Esophagus squamous epithelium (tissue), 5 donors: ENCODE measurements at regions not wholly inside any gene's neighbourhood (a gene's known extent, or its start where the extent isn't known, plus 50 kb on each side); places are given as distances from the start of the nearest gene placed in this dataset.

Source experiments
- DNase-seq: peaks from one replicate; lab custom pipeline; 2025; lab: John Stamatoyannopoulos, UW
- H3K27ac ChIP-seq, 4 donors: fragments of 200-600 bp; sonication (generic); one replicate each; pipeline ENCODE4 v1.5.1; 2016 to 2019; ENCODE audit warnings: mild to moderate bottlenecking in 1 of 4
- H3K27me3 ChIP-seq, 4 donors: fragments of 200-600 bp; sonication (generic); 1 replicate in 3 of 4; 2 replicates in 1 of 4; pipeline versions ENCODE4 v1.5.1 to v1.6.0; 2017 to 2021; ENCODE audit warnings: antibody characterized with exemption in 1 of 4
- H3K36me3 ChIP-seq, 3 donors: fragments of 200-600 bp; sonication (generic); one replicate each; pipeline ENCODE4 v1.5.1; 2016 to 2019
- H3K4me1 ChIP-seq, 3 donors: fragments of 200-600 bp; sonication (generic); one replicate each; pipeline ENCODE4 v1.5.1; 2017 to 2019
- H3K4me3 ChIP-seq, 4 donors: fragments of 200-600 bp; sonication (generic); 1 replicate in 3 of 4; 2 replicates in 1 of 4; pipeline ENCODE4 v1.5.1; 2016 to 2019; ENCODE audit warnings: mild to moderate bottlenecking in 2 of 4, moderate library complexity in 1 of 4
- H3K9me3 ChIP-seq, 3 donors: fragments of 200-600 bp; sonication (generic); one replicate each; pipeline ENCODE4 v1.5.1; 2016 to 2019
- POLR2A ChIP-seq, 4 donors: fragments of 450-650 bp; IDR thresholded peaks; one replicate each; pipeline ENCODE4 v1.6.1; 2017; ENCODE audit warnings: antibody characterized with exemption in 4 of 4, mild to moderate bottlenecking in 4 of 4, moderate library complexity in 3 of 4
- WGBS, 2 donors: methylation state at CpG; one replicate each; pipeline ENCODE4 v1.1.5; 2018; 5-methylcytosine and 5-hydroxymethylcytosine counted together
- intact Hi-C: fragments of 100-400 bp; cut with DNase I; formaldehyde crosslinking; loops from one replicate; pipeline ENCODE4 v1.15.0; 2022
- TF ChIP-seq, protein P1 (sequence below), 6 experiments: fragments of 450-650 bp in 4 of 6; fragments of 200-600 bp in 2 of 6; sonication (generic) in 2 of 6; IDR thresholded peaks; one replicate each; pipeline ENCODE4 v1.5.1; 2016 to 2019; ENCODE audit warnings: antibody characterized with exemption in 6 of 6, mild to moderate bottlenecking in 4 of 6, moderate library complexity in 4 of 6
- donor health status: DM: yes; HTN: yes; CAD: no.

DNA sequence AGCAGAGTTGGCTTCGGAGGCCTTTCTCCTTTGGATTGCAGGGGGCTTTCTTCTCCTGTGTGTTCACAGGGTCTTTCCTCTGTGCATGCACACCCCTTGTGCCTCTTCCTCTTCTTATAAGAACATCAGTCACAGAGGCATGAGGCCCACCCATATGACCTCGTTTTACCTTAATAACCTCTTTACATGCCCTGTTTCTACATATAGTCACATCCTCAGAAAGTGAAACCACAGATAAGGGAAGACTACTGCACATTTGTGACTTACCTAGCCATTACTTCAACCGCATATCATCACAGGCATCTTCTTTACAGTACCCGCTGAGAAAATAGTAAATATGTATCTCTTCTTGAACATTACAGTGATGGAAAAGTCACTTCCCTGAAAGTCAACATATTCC, 204.9 kb upstream of the TARS1 start:
- H3K9me3 ChIP-seq: no peaks in the 10 kb centered on the region
- TF ChIP-seq, protein P1, sequence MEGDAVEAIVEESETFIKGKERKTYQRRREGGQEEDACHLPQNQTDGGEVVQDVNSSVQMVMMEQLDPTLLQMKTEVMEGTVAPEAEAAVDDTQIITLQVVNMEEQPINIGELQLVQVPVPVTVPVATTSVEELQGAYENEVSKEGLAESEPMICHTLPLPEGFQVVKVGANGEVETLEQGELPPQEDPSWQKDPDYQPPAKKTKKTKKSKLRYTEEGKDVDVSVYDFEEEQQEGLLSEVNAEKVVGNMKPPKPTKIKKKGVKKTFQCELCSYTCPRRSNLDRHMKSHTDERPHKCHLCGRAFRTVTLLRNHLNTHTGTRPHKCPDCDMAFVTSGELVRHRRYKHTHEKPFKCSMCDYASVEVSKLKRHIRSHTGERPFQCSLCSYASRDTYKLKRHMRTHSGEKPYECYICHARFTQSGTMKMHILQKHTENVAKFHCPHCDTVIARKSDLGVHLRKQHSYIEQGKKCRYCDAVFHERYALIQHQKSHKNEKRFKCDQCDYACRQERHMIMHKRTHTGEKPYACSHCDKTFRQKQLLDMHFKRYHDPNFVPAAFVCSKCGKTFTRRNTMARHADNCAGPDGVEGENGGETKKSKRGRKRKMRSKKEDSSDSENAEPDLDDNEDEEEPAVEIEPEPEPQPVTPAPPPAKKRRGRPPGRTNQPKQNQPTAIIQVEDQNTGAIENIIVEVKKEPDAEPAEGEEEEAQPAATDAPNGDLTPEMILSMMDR (IDR thresholded peaks at IDR 0.05): no peak
- no peak for TF ChIP-seq POLR2A (IDR thresholded peaks at IDR 0.05)
- WGBS, 2 donors: 79 to 82% methylated on average over 4 of the region's 4 CpGs
- no peak overlapping the region for H3K4me3 ChIP-seq
- H3K27ac ChIP-seq: no peak overlapping the region
- DNase-seq: no peak
- H3K36me3 ChIP-seq: no peaks in the 10 kb centered on the region
- intact Hi-C loops: no loop called here
- no peaks in the 10 kb centered on the region for H3K27me3 ChIP-seq
- H3K4me1 ChIP-seq: no peaks in the 10 kb centered on the region

DNA sequence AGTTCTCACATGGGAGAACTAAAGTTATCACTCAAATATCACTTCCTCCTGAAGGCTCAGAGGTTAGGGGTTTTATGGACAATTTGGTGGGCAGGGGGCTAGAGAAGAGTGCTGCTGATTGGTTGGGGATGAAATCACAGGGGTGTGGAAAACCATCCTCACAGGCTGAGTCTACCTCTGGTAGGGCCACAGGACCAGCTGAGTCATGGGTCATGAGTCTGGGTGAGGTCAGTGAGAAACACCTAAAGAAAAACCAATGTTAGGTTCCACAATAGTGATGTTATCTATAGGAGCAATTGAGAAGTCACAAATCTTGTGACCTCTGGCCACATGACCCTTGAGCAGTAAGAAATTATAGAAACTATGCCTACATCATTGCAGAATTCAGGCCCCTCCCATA, 203.3 kb upstream of the TARS1 start:
- Histone ChIP-seq H3K27ac (no peak overlapping the region), H3K27me3 (no peaks in the 10 kb centered on the region), H3K4me1 (peaks cover 0 to 3% (median 0%) of the 10 kb centered on the region in 3 donors), H3K9me3 (no peaks in the 10 kb centered on the region), H3K36me3 (no peaks in the 10 kb centered on the region), H3K4me3 (no peak overlapping the region)
- TF ChIP-seq, protein P1 (IDR thresholded peaks at IDR 0.05): no peak
- no peak for TF ChIP-seq POLR2A (IDR thresholded peaks at IDR 0.05)
- no peak for DNase-seq
- intact Hi-C loops: no loop called here

DNA sequence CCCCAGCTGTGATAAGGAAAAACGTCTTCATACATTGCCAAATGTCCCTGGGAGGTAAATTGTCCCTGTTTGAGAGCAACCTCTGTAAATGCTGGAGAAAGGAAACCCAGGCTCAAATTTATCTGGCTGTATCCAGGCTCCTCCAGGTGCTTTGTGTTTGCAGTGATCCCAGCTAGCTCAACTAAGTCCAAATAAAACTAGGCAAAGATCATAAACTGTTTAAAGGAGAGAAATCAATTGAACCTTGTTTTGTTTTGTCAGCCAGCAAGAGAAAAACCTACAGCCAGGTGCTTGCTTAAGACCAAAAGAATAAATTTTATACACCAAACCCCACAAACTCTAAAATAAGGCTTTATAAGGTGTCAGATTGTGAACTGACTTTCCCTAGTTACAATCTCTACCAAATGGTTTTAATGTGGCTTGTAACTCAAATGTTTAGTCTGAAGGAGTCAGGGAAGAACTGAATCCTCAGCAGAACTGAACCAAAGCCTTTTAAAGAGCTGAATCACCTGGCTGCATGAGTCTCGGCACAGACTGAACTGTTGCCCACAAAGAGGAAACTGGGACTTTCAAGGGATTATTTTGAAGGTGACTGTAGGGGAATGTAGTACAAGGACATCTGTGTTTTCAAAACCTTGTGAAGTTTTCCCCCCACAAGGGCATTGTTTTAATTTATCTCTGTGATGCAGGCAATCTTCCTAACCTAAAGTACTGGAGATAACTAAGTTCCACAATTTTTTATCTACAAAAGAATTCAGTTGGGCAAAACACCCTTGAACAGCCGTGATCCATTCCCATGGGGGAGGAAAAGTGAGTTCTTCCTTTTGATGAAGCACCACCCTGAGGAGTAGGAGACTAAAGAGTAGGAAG, 201.7 kb upstream of the TARS1 start:
- H3K9me3 ChIP-seq: no peaks in the 10 kb centered on the region
- TF ChIP-seq, protein P1 (IDR thresholded peaks at IDR 0.05): no peak
- no peak for TF ChIP-seq POLR2A (IDR thresholded peaks at IDR 0.05)
- H3K36me3 ChIP-seq: no peaks in the 10 kb centered on the region
- intact Hi-C loops: no loop called here
- peaks cover 0 to 3% (median 0%) of the 10 kb centered on the region in 3 donors for H3K4me1 ChIP-seq
- WGBS, 2 donors: 43 to 45% methylated on average over 3 of the region's 3 CpGs
- H3K4me3 ChIP-seq: no peak overlapping the region
- H3K27me3 ChIP-seq: no peaks in the 10 kb centered on the region
- no peak for DNase-seq
- no peak overlapping the region for H3K27ac ChIP-seq

DNA sequence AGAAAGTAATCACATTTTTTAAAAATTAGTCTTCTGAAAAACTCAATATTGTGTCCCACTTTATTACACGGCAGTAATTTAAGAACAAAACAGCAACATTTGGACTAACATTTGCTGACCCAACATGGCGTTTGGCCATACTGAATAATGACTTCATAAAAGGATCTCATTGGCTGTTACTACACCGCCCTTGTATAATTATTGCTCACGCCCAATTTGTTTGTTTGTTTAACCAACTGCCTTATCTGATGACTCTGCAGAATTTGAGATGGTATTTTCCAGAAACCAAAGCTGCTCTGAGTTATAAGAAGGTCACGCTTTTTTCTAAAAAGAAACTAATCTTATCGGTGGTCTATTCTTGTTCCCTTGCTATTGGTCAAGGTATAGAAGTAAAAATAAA, 200.2 kb upstream of the TARS1 start:
- WGBS, 2 donors: 83 to 85% methylated on average over 6 of the region's 6 CpGs
- Histone ChIP-seq H3K4me1 (peaks cover 0 to 3% (median 0%) of the 10 kb centered on the region in 3 donors), H3K36me3 (no peaks in the 10 kb centered on the region), H3K9me3 (no peaks in the 10 kb centered on the region), H3K27me3 (no peaks in the 10 kb centered on the region), H3K4me3 (no peak overlapping the region), H3K27ac (no peak overlapping the region)
- no peak for DNase-seq
- TF ChIP-seq POLR2A (IDR thresholded peaks at IDR 0.05): no peak
- TF ChIP-seq, protein P1 (IDR thresholded peaks at IDR 0.05): no peak
- intact Hi-C loops: no loop called here

DNA sequence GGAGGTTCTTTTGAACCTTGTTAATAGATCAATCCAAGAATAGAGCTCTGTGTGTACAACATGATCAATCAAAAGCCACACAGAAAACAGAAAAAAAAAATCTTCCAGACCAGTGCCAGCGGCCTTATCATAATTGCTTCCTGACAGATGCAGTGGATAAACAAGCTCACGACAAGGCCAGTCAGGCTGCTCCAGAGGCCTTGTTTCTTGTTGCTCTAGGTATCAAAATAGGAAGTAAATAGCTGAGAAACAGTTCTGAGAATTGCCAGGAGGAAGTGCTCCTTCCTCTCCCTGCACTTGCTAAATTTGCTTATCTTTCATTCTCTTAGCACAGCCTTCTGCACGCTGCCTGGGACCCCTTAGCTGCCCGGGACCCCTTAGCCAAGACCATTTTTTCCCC, 199.0 kb upstream of the TARS1 start:
- 29 to 51% methylated on average over 4 of the region's 4 CpGs for WGBS, 2 donors
- intact Hi-C loops: no loop called here
- Histone ChIP-seq H3K36me3 (no peaks in the 10 kb centered on the region), H3K4me3 (no peak overlapping the region), H3K27ac (no peak overlapping the region), H3K4me1 (peaks cover 0 to 3% (median 0%) of the 10 kb centered on the region in 3 donors), H3K27me3 (no peaks in the 10 kb centered on the region), H3K9me3 (no peaks in the 10 kb centered on the region)
- TF ChIP-seq, protein P1 (IDR thresholded peaks at IDR 0.05): no peak
- TF ChIP-seq POLR2A (IDR thresholded peaks at IDR 0.05): no peak
- no peak for DNase-seq
